ENCODE measurements at regions not wholly inside any gene's neighbourhood (a gene's known extent, or its start where the extent isn't known, plus 50 kb on each side); places are given as distances from the start of the nearest gene placed in this dataset.

- TF ChIP-seq EZH2 (IDR thresholded peaks at IDR 0.05; ENCODE audit: borderline replicate concordance) (no peak), EZH2phosphoT487 (IDR thresholded peaks at IDR 0.05; ENCODE audit: low read depth, severe bottlenecking, unreplicated experiment) (no peak)
- TF ChIP-seq, protein P1, sequence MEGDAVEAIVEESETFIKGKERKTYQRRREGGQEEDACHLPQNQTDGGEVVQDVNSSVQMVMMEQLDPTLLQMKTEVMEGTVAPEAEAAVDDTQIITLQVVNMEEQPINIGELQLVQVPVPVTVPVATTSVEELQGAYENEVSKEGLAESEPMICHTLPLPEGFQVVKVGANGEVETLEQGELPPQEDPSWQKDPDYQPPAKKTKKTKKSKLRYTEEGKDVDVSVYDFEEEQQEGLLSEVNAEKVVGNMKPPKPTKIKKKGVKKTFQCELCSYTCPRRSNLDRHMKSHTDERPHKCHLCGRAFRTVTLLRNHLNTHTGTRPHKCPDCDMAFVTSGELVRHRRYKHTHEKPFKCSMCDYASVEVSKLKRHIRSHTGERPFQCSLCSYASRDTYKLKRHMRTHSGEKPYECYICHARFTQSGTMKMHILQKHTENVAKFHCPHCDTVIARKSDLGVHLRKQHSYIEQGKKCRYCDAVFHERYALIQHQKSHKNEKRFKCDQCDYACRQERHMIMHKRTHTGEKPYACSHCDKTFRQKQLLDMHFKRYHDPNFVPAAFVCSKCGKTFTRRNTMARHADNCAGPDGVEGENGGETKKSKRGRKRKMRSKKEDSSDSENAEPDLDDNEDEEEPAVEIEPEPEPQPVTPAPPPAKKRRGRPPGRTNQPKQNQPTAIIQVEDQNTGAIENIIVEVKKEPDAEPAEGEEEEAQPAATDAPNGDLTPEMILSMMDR (IDR thresholded peaks at IDR 0.05; ENCODE audit: poor library complexity): no peak
- no peak overlapping the region for H3K4me2 ChIP-seq
Measured at GRCh38 chr5:23089286-23089685, 236.1 kb upstream of the CDH12 start.

DNA sequence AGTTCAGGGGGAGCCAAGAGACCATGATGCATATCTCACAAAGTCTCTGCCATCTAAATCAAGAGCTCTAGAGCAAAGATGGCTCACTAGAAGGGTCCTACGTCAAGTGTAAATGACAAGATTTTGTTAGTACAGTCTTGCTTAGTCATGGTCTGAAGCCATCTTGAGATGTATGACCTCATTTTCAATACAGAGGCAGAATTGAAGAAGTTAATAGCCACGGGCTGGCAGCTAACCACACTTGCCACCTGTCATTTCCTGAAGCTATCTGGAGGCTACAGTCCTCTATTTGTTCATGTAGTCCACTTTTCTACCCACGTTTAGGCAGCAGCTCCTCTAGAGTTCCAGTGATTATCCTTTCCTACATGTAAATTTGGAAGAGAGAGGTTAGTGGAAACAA is 231.7 kb upstream of the CDH12 start:
- Histone ChIP-seq H3K27me3 (no peaks in the 10 kb centered on the region), H3K4me3 (no peak overlapping the region)
- no peak for TF ChIP-seq EZH2phosphoT487 (IDR thresholded peaks at IDR 0.05; ENCODE audit: low read depth, severe bottlenecking, unreplicated experiment)
- no peak for TF ChIP-seq EZH2 (IDR thresholded peaks at IDR 0.05; ENCODE audit: borderline replicate concordance)
- TF ChIP-seq, protein P1 (IDR thresholded peaks at IDR 0.05; ENCODE audit: poor library complexity): no peak

More at GRCh38 chr5:23089286-23089685, 236.1 kb upstream of the CDH12 start:
- Histone ChIP-seq H3K9me3 (ENCODE audit: low read depth) (no peaks in the 10 kb centered on the region), H4K20me1 (ENCODE audit: insufficient read depth, poor library complexity, severe bottlenecking) (no peaks in the 10 kb centered on the region), H3K4me3 (no peak overlapping the region), H3K79me2 (no peaks in the 10 kb centered on the region), H3K36me3 (replicated peaks; ENCODE audit: insufficient read depth, low read depth) (no peaks in the 10 kb centered on the region), H2AFZ (no peak overlapping the region), H3K9me2 (replicated peaks; ENCODE audit: insufficient read depth) (no peaks in the 10 kb centered on the region), H3K27ac (no peak overlapping the region), H3K4me1 (ENCODE audit: insufficient read depth) (no peaks in the 10 kb centered on the region), H3K27me3 (no peaks in the 10 kb centered on the region)
- WGBS (ENCODE audit: low lambda C conversion rate, missing lambda C conversion rate): 90% methylated on average over 6 of the region's 6 CpGs
- DNase-seq (ENCODE audit: low spot score): no peak

GRCh38 chr5:23072179-23072578 is 219.0 kb upstream of the CDH12 start:
- TF ChIP-seq EZH2 (IDR thresholded peaks at IDR 0.05; ENCODE audit: borderline replicate concordance) (no peak), EZH2phosphoT487 (IDR thresholded peaks at IDR 0.05; ENCODE audit: low read depth, severe bottlenecking, unreplicated experiment) (no peak)
- TF ChIP-seq, protein P1 (IDR thresholded peaks at IDR 0.05; ENCODE audit: poor library complexity): no peak
- 75% methylated on average over 2 of the region's 2 CpGs for WGBS (ENCODE audit: low lambda C conversion rate, missing lambda C conversion rate)
- H4K20me1 ChIP-seq (ENCODE audit: insufficient read depth, poor library complexity, severe bottlenecking): no peaks in the 10 kb centered on the region
- no peak overlapping the region for H3K4me2 ChIP-seq
- H3K27me3 ChIP-seq: no peaks in the 10 kb centered on the region
- H3K9me2 ChIP-seq (replicated peaks; ENCODE audit: insufficient read depth): no peaks in the 10 kb centered on the region
- H3K9me3 ChIP-seq (ENCODE audit: low read depth): no peaks in the 10 kb centered on the region
- H3K4me3 ChIP-seq: no peak overlapping the region
- no peaks in the 10 kb centered on the region for H3K36me3 ChIP-seq (replicated peaks; ENCODE audit: insufficient read depth, low read depth)
- no peak for DNase-seq (ENCODE audit: low spot score)
- no peak overlapping the region for H3K27ac ChIP-seq
- H3K79me2 ChIP-seq: no peaks in the 10 kb centered on the region
- no peaks in the 10 kb centered on the region for H3K4me1 ChIP-seq (ENCODE audit: insufficient read depth)
- H2AFZ ChIP-seq: no peak overlapping the region

More for the DNA sequence above, 231.7 kb upstream of the CDH12 start:
- WGBS (ENCODE audit: low lambda C conversion rate, missing lambda C conversion rate): 69% methylated on average over 3 of the region's 3 CpGs
- H3K79me2 ChIP-seq: no peaks in the 10 kb centered on the region
- H3K9me2 ChIP-seq (replicated peaks; ENCODE audit: insufficient read depth): no peaks in the 10 kb centered on the region
- no peak overlapping the region for H2AFZ ChIP-seq
- H4K20me1 ChIP-seq (ENCODE audit: insufficient read depth, poor library complexity, severe bottlenecking): no peaks in the 10 kb centered on the region
- H3K27ac ChIP-seq: no peak overlapping the region
- DNase-seq (ENCODE audit: low spot score): no peak
- H3K4me2 ChIP-seq: no peak overlapping the region
- H3K36me3 ChIP-seq (replicated peaks; ENCODE audit: insufficient read depth, low read depth): no peaks in the 10 kb centered on the region
- no peaks in the 10 kb centered on the region for H3K4me1 ChIP-seq (ENCODE audit: insufficient read depth)
- no peaks in the 10 kb centered on the region for H3K9me3 ChIP-seq (ENCODE audit: low read depth)

DNA sequence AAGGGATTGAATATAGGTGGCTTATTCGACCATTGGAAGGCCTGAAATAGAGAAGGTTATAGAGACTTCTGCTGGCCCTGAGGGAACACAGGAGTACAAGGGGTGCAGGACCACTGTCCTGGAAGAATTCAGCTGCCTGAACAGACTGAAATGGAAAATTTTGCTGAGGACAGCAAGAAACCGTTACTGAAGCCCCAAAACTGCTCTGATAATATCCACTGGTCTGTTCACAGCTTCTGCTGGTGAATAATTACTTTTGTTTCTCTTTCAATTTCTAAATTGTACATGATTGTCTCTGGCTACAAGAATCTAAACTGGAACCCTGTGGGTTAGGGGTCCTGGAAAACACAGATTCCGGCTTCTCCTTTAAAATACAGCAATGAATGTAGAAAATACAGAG is 218.5 kb upstream of the CDH12 start:
- Histone ChIP-seq H3K79me2 (no peaks in the 10 kb centered on the region), H3K27ac (no peak overlapping the region), H3K4me1 (ENCODE audit: insufficient read depth) (no peaks in the 10 kb centered on the region), H3K4me3 (no peak overlapping the region), H3K36me3 (replicated peaks; ENCODE audit: insufficient read depth, low read depth) (no peaks in the 10 kb centered on the region), H3K9me3 (ENCODE audit: low read depth) (no peaks in the 10 kb centered on the region), H2AFZ (no peak overlapping the region), H4K20me1 (ENCODE audit: insufficient read depth, poor library complexity, severe bottlenecking) (no peaks in the 10 kb centered on the region), H3K9me2 (replicated peaks; ENCODE audit: insufficient read depth) (no peaks in the 10 kb centered on the region), H3K27me3 (no peaks in the 10 kb centered on the region), H3K4me2 (no peak overlapping the region)
- TF ChIP-seq, protein P1 (IDR thresholded peaks at IDR 0.05; ENCODE audit: poor library complexity): no peak
- TF ChIP-seq EZH2 (IDR thresholded peaks at IDR 0.05; ENCODE audit: borderline replicate concordance) (no peak), EZH2phosphoT487 (IDR thresholded peaks at IDR 0.05; ENCODE audit: low read depth, severe bottlenecking, unreplicated experiment) (no peak)
- WGBS (ENCODE audit: low lambda C conversion rate, missing lambda C conversion rate): 84% methylated on average over 3 of the region's 3 CpGs
- DNase-seq (ENCODE audit: low spot score): no peak

Measured in hepatocyte (in vitro differentiated cells).